ENCODE measurements at regions not wholly inside any gene's neighbourhood (a gene's known extent, or its start where the extent isn't known, plus 50 kb on each side); places are given as distances from the start of the nearest gene placed in this dataset.

DNA sequence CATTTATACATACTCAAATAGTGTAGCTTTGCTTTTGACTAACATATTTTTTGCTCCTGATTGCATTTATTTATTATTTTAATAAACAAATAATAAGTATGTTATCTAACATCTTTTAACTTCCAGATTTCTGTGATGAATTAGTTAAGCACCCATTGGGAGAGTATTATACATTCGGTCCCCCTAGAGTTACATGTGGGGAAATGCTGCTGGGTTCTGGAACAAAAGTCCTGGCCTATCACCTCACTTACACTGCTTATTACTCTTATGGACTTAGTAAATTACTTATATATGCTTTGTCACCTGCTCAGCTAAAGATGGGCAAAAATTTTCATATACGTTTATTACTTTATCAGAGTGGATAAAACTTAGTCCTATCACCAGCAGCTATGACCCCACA, 1163.0 kb downstream of the FAM181B start (continued):
- TF ChIP-seq, protein P1, sequence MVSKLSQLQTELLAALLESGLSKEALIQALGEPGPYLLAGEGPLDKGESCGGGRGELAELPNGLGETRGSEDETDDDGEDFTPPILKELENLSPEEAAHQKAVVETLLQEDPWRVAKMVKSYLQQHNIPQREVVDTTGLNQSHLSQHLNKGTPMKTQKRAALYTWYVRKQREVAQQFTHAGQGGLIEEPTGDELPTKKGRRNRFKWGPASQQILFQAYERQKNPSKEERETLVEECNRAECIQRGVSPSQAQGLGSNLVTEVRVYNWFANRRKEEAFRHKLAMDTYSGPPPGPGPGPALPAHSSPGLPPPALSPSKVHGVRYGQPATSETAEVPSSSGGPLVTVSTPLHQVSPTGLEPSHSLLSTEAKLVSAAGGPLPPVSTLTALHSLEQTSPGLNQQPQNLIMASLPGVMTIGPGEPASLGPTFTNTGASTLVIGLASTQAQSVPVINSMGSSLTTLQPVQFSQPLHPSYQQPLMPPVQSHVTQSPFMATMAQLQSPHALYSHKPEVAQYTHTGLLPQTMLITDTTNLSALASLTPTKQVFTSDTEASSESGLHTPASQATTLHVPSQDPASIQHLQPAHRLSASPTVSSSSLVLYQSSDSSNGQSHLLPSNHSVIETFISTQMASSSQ (IDR thresholded peaks at IDR 0.05; ENCODE audit: low read depth) = no peak
- TF ChIP-seq, protein P1 (CRISPR knock-in tag; IDR thresholded peaks at IDR 0.05; ENCODE audit: borderline replicate concordance) = no peak
- TF ChIP-seq, protein P2, sequence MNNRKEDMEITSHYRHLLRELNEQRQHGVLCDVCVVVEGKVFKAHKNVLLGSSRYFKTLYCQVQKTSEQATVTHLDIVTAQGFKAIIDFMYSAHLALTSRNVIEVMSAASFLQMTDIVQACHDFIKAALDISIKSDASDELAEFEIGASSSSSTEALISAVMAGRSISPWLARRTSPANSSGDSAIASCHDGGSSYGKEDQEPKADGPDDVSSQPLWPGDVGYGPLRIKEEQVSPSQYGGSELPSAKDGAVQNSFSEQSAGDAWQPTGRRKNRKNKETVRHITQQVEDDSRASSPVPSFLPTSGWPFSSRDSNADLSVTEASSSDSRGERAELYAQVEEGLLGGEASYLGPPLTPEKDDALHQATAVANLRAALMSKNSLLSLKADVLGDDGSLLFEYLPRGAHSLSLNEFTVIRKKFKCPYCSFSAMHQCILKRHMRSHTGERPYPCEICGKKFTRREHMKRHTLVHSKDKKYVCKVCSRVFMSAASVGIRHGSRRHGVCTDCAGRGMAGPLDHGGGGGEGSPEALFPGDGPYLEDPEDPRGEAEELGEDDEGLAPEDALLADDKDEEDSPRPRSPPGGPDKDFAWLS (CRISPR knock-in tag; IDR thresholded peaks at IDR 0.05; ENCODE audit: borderline replicate concordance) = no peak
- TF ChIP-seq, protein P3, sequence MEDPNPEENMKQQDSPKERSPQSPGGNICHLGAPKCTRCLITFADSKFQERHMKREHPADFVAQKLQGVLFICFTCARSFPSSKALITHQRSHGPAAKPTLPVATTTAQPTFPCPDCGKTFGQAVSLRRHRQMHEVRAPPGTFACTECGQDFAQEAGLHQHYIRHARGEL (CRISPR knock-in tag; IDR thresholded peaks at IDR 0.05) = no peak
- TF ChIP-seq MTF2 (CRISPR knock-in tag; IDR thresholded peaks at IDR 0.05; ENCODE audit: borderline replicate concordance) (no peak), PCBP2 (optimal IDR thresholded peaks at IDR 0.05; ENCODE audit: low read depth, low read length, poor library complexity, severe bottlenecking) (no peak), STAT5B (CRISPR knock-in tag; IDR thresholded peaks at IDR 0.05) (no peak), ZNF207 (IDR thresholded peaks at IDR 0.05; ENCODE audit: borderline replicate concordance) (no peak), MAFG (CRISPR knock-in tag; IDR thresholded peaks at IDR 0.05) (no peak), TBX3 (IDR thresholded peaks at IDR 0.05; ENCODE audit: borderline replicate concordance) (no peak), TBP (CRISPR knock-in tag; IDR thresholded peaks at IDR 0.05) (no peak)
- TF ChIP-seq, protein P4, sequence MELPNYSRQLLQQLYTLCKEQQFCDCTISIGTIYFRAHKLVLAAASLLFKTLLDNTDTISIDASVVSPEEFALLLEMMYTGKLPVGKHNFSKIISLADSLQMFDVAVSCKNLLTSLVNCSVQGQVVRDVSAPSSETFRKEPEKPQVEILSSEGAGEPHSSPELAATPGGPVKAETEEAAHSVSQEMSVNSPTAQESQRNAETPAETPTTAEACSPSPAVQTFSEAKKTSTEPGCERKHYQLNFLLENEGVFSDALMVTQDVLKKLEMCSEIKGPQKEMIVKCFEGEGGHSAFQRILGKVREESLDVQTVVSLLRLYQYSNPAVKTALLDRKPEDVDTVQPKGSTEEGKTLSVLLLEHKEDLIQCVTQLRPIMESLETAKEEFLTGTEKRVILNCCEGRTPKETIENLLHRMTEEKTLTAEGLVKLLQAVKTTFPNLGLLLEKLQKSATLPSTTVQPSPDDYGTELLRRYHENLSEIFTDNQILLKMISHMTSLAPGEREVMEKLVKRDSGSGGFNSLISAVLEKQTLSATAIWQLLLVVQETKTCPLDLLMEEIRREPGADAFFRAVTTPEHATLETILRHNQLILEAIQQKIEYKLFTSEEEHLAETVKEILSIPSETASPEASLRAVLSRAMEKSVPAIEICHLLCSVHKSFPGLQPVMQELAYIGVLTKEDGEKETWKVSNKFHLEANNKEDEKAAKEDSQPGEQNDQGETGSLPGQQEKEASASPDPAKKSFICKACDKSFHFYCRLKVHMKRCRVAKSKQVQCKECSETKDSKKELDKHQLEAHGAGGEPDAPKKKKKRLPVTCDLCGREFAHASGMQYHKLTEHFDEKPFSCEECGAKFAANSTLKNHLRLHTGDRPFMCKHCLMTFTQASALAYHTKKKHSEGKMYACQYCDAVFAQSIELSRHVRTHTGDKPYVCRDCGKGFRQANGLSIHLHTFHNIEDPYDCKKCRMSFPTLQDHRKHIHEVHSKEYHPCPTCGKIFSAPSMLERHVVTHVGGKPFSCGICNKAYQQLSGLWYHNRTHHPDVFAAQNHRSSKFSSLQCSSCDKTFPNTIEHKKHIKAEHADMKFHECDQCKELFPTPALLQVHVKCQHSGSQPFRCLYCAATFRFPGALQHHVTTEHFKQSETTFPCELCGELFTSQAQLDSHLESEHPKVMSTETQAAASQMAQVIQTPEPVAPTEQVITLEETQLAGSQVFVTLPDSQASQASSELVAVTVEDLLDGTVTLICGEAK (IDR thresholded peaks at IDR 0.05) = no peak
- TF ChIP-seq, protein P4 (CRISPR knock-in tag; IDR thresholded peaks at IDR 0.05) = no peak
